ENCODE measurements at regions not wholly inside any gene's neighbourhood (a gene's known extent, or its start where the extent isn't known, plus 50 kb on each side); places are given as distances from the start of the nearest gene placed in this dataset.

DNA sequence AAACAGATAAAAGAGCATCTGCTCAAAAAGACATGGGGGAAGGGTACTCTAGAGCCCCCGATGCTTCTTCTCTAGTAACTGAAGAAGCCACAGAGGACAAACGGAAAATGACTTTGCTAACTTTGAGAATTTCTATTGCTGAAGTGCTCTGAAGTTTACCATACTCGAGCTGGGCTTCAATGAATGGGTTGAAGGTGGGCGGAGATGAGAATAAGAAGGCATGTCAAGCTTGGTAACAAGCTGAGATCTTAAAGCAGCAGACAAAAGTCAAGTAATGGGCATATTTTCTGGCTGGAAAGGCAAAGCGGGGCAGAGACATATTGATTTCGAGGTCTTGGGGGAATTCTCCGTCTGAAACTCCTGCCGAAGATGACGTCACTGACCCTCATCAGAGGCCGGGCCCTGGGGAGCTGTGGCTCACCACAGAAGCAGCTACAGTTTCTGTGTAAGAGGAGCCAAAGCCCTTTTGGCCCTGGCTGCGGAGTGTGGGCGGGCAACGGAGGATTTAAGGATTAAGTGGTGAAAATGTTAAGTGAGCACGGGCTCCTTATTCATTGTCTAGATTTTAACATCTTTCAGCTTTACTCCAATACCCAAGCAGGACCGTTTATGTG is 115.8 kb upstream of the SLIT3 start (continued):
- TF ChIP-seq ZNF157 (tag by site-specific recombination; IDR thresholded peaks at IDR 0.05) (no peak), ZNF391 (tag by site-specific recombination; IDR thresholded peaks at IDR 0.05; ENCODE audit: borderline replicate concordance, low read depth) (no peak)

DNA sequence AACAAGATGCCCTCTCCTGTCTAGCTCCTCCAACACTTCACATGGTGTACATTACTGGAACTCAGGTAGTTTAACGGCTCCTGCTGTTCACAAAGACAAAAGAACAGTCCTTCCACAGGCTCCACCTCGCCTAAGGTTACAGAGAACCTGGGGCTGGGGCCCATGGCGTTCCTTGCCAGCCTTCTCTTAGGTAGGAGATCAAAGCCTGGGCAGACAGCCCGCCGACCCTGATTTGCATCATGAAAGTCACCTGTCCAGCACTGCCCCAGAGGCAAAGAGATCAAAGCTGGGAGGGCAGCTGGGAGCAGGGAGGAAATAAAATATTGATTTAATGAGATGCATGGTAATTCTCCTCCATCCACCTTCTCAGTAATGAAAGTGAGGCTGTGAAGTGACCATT is 115.0 kb upstream of the SLIT3 start:
- no peak overlapping the region for H3K4me3 ChIP-seq (ENCODE audit: low read depth, low read length)
- POLR2A ChIA-PET: interaction anchor here (0.6 kb wide), 1 partner anchor 9 kb away, joined by 3 read pairs; no protein-coding TSS in a partner anchor
- H3K27ac ChIP-seq (ENCODE audit: extremely low read depth, low read depth, low read length): no peak overlapping the region
- CTCF ChIA-PET: interaction anchor here (0.6 to 1.3 kb wide), 4 partner anchors 8 to 137 kb away, joined by 3 to 4 read pairs (median 3); no protein-coding TSS in a partner anchor
- H3K4me1 ChIP-seq (ENCODE audit: control insufficient read depth, insufficient read depth, low read length): peaks cover 7% of the 10 kb centered on the region
- no peaks in the 10 kb centered on the region for H3K9me3 ChIP-seq (ENCODE audit: control insufficient read depth, insufficient read depth, low read depth, low read length)
- TF ChIP-seq ZNF37A (tag by site-specific recombination; IDR thresholded peaks at IDR 0.05) (no peak), ZNF664 (tag by site-specific recombination; IDR thresholded peaks at IDR 0.05) (no peak), OVOL3 (tag by site-specific recombination; IDR thresholded peaks at IDR 0.05) (no peak), SCRT1 (tag by site-specific recombination; IDR thresholded peaks at IDR 0.05; ENCODE audit: borderline replicate concordance) (no peak), ZBTB21 (tag by site-specific recombination; IDR thresholded peaks at IDR 0.05) (no peak)
- TF ChIP-seq, protein P1, sequence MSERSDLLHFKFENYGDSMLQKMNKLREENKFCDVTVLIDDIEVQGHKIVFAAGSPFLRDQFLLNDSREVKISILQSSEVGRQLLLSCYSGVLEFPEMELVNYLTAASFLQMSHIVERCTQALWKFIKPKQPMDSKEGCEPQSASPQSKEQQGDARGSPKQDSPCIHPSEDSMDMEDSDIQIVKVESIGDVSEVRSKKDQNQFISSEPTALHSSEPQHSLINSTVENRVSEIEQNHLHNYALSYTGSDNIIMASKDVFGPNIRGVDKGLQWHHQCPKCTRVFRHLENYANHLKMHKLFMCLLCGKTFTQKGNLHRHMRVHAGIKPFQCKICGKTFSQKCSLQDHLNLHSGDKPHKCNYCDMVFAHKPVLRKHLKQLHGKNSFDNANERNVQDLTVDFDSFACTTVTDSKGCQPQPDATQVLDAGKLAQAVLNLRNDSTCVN (tag by site-specific recombination; optimal IDR thresholded peaks at IDR 0.05): no peak
- TF ChIP-seq, protein P2, sequence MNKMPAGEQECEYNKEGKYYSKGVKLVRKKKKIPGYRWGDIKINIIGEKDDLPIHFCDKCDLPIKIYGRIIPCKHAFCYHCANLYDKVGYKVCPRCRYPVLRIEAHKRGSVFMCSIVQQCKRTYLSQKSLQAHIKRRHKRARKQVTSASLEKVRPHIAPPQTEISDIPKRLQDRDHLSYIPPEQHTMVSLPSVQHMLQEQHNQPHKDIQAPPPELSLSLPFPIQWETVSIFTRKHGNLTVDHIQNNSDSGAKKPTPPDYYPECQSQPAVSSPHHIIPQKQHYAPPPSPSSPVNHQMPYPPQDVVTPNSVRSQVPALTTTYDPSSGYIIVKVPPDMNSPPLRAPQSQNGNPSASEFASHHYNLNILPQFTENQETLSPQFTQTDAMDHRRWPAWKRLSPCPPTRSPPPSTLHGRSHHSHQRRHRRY (tag by site-specific recombination; IDR thresholded peaks at IDR 0.05): no peak
- TF ChIP-seq, protein P3, sequence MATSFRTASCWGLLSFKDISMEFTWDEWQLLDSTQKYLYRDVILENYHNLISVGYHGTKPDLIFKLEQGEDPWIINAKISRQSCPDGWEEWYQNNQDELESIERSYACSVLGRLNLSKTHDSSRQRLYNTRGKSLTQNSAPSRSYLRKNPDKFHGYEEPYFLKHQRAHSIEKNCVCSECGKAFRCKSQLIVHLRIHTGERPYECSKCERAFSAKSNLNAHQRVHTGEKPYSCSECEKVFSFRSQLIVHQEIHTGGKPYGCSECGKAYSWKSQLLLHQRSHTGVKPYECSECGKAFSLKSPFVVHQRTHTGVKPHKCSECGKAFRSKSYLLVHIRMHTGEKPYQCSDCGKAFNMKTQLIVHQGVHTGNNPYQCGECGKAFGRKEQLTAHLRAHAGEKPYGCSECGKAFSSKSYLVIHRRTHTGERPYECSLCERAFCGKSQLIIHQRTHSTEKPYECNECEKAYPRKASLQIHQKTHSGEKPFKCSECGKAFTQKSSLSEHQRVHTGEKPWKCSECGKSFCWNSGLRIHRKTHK (tag by site-specific recombination; IDR thresholded peaks at IDR 0.05): no peak
- H3K36me3 ChIP-seq (ENCODE audit: control insufficient read depth in 2 of 2, insufficient read depth in 1 of 2, low read length in 2 of 2): no peaks in the 10 kb centered on the region

DNA sequence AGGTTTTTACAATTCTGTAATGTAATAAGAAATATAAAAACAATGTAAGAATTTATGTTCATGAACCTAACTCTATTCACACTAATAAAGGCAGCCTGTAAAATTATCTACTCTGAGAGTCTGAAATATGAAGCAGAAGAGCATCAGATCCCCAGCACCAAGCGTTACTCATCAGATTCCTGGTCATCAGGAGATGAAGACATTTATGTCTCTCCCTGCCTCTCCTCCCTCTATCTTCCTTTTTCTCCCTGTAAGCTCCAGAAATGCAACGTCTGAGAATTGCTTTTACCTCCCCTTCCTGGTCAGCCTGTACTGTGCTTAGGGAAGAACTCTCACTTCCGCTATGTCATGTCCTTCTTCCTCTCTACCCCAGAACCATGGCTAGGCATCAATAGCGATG is 114.4 kb upstream of the SLIT3 start:
- Histone ChIP-seq H3K36me3 (ENCODE audit: control insufficient read depth in 2 of 2, insufficient read depth in 1 of 2, low read length in 2 of 2) (no peaks in the 10 kb centered on the region), H3K9me3 (ENCODE audit: control insufficient read depth, insufficient read depth, low read depth, low read length) (no peaks in the 10 kb centered on the region), H3K27ac (ENCODE audit: extremely low read depth, low read depth, low read length) (no peak overlapping the region), H3K4me3 (ENCODE audit: low read depth, low read length) (no peak overlapping the region), H3K4me1 (ENCODE audit: control insufficient read depth, insufficient read depth, low read length) (peaks cover 7% of the 10 kb centered on the region)
- ChIA-PET POLR2A (no interaction called here), CTCF (interaction anchor here (0.9 kb wide), 1 partner anchor 133 kb away, joined by 4 read pairs; no protein-coding TSS in a partner anchor)
- TF ChIP-seq, protein P4, sequence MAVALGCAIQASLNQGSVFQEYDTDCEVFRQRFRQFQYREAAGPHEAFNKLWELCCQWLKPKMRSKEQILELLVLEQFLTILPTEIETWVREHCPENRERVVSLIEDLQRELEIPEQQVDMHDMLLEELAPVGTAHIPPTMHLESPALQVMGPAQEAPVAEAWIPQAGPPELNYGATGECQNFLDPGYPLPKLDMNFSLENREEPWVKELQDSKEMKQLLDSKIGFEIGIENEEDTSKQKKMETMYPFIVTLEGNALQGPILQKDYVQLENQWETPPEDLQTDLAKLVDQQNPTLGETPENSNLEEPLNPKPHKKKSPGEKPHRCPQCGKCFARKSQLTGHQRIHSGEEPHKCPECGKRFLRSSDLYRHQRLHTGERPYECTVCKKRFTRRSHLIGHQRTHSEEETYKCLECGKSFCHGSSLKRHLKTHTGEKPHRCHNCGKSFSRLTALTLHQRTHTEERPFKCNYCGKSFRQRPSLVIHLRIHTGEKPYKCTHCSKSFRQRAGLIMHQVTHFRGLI (tag by site-specific recombination; IDR thresholded peaks at IDR 0.05): no peak
- TF ChIP-seq, protein P5, sequence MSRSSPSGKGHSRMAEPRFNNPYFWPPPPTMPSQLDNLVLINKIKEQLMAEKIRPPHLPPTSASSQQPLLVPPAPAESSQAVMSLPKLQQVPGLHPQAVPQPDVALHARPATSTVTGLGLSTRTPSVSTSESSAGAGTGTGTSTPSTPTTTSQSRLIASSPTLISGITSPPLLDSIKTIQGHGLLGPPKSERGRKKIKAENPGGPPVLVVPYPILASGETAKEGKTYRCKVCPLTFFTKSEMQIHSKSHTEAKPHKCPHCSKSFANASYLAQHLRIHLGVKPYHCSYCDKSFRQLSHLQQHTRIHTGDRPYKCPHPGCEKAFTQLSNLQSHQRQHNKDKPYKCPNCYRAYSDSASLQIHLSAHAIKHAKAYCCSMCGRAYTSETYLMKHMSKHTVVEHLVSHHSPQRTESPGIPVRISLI (tag by site-specific recombination; IDR thresholded peaks at IDR 0.05): no peak
- TF ChIP-seq HOXD13 (CRISPR knock-in tag; IDR thresholded peaks at IDR 0.05; ENCODE audit: borderline replicate concordance) (no peak), ZNF24 (tag by site-specific recombination; IDR thresholded peaks at IDR 0.05) (no peak), ZNF621 (tag by site-specific recombination; IDR thresholded peaks at IDR 0.05) (no peak), ZNF248 (tag by site-specific recombination; IDR thresholded peaks at IDR 0.05) (no peak), ZNF404 (tag by site-specific recombination; IDR thresholded peaks at IDR 0.05) (no peak), KLF8 (tag by site-specific recombination; IDR thresholded peaks at IDR 0.05) (no peak), ZFP41 (tag by site-specific recombination; IDR thresholded peaks at IDR 0.05; ENCODE audit: borderline replicate concordance) (no peak)

All from HEK293 (cell line).